PFSK-1 (cell line): ENCODE measurements at regions not wholly inside any gene's neighbourhood (a gene's known extent, or its start where the extent isn't known, plus 50 kb on each side); places are given as distances from the start of the nearest gene placed in this dataset.

ENCODE experiments used
- FOXP2 ChIP-seq: optimal IDR thresholded peaks from 2 replicates; pipeline ENCODE3; 2011; ENCODE audit warnings: borderline replicate concordance, control low read depth, inconsistent platforms; ENCODE audit not compliant: insufficient read depth; ENCODE audit errors: extremely low read length, extremely low read depth
- POLR2AphosphoS5 ChIP-seq: IDR thresholded peaks from 2 replicates; pipeline ENCODE4 v1.6.1; 2012; ENCODE audit warnings: low read depth, mild to moderate bottlenecking, control low read depth, low read length, moderate library complexity
- REST ChIP-seq, 2 experiments: IDR thresholded peaks; 2 replicates each; pipeline versions ENCODE4 v1.6.1 to v1.8.0; 2011 to 2012; ENCODE audit warnings: low read depth in 2 of 2, low read length in 2 of 2, control low read depth in 1 of 2, inconsistent platforms in 1 of 2, mild to moderate bottlenecking in 1 of 2, moderate library complexity in 1 of 2; ENCODE audit not compliant: insufficient read depth in 1 of 2
- SIN3A ChIP-seq: IDR thresholded peaks from 2 replicates; pipeline ENCODE4 v1.6.1; 2012; ENCODE audit warnings: mild to moderate bottlenecking, low read length, moderate library complexity, borderline replicate concordance; ENCODE audit not compliant: insufficient read depth
- TAF1 ChIP-seq: IDR thresholded peaks from 2 replicates; pipeline ENCODE4 v1.6.1; 2012; ENCODE audit warnings: low read length, control low read depth, borderline replicate concordance; ENCODE audit not compliant: insufficient read depth

GRCh38 chr5:28313321-28313951, 1275.0 kb upstream of the CDH9 start:
- TF ChIP-seq POLR2AphosphoS5 = no peak
- TF ChIP-seq SIN3A = no peak
- no peak for TF ChIP-seq FOXP2

GRCh38 chr5:28310696-28311095, 1272.3 kb upstream of the CDH9 start:
- TF ChIP-seq TAF1 = no peak
- TF ChIP-seq SIN3A = no peak
- TF ChIP-seq POLR2AphosphoS5 = no peak
- TF ChIP-seq FOXP2 = no peak
- no peak for TF ChIP-seq REST (IDR thresholded peaks at IDR 0.05; ENCODE audit: insufficient read depth in 1 of 2, low read depth in 2 of 2, low read length in 2 of 2)

- no peak for TF ChIP-seq FOXP2
- no peak for TF ChIP-seq REST (IDR thresholded peaks at IDR 0.05; ENCODE audit: insufficient read depth in 1 of 2, low read depth in 2 of 2, low read length in 2 of 2)
- no peak for TF ChIP-seq POLR2AphosphoS5
- no peak for TF ChIP-seq SIN3A
- no peak for TF ChIP-seq TAF1
These were observed 1267.5 kb upstream of the CDH9 start for GRCh38 chr5:28305891-28306290.

- TF ChIP-seq FOXP2 (no peak), POLR2AphosphoS5 (no peak), REST (IDR thresholded peaks at IDR 0.05; ENCODE audit: insufficient read depth in 1 of 2, low read depth in 2 of 2, low read length in 2 of 2) (no peak), TAF1 (no peak), SIN3A (no peak)
These were observed 1263.3 kb upstream of the CDH9 start for GRCh38 chr5:28301712-28302111.

GRCh38 chr5:28296254-28297013, 1258.0 kb upstream of the CDH9 start:
- TF ChIP-seq TAF1 (no peak), REST (IDR thresholded peaks at IDR 0.05; ENCODE audit: insufficient read depth in 1 of 2, low read depth in 2 of 2, low read length in 2 of 2) (no peak), POLR2AphosphoS5 (no peak), SIN3A (no peak), FOXP2 (no peak)
